GM20000 (cell line): ENCODE measurements at regions not wholly inside any gene's neighbourhood (a gene's known extent, or its start where the extent isn't known, plus 50 kb on each side); places are given as distances from the start of the nearest gene placed in this dataset.

ENCODE experiments used
- DNase-seq: peaks from one replicate; pipeline ENCODE4 v3.0.0; 2012; ENCODE audit warnings: low spot score
- CTCF ChIP-seq: IDR thresholded peaks from 2 replicates; pipeline ENCODE4 v1.5.1; 2012; ENCODE audit warnings: mild to moderate bottlenecking, control low read depth; ENCODE audit errors: extremely low read depth, missing control alignments

DNA sequence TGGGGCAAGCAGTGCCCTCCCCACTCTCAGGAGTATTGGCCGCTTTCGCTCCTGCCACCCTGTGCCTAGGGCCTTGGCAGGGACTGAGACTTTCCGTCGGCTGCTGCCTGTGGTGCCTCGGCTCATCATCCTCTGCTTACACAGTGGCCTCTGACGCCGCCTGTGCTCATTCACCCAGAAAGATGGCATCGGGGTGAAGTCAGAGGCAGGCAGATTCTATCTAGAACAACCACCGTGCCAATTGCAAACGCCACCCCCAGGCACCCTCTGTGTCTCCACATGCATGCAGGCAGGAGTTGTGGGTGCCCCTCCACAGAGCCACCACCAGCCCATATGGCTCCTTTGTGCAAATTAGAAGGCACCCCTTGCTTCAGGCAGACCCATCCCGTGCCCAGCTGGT lies 154.2 kb upstream of the GSE1 start:
- DNase-seq = no peak
- TF ChIP-seq CTCF = no peak

DNA sequence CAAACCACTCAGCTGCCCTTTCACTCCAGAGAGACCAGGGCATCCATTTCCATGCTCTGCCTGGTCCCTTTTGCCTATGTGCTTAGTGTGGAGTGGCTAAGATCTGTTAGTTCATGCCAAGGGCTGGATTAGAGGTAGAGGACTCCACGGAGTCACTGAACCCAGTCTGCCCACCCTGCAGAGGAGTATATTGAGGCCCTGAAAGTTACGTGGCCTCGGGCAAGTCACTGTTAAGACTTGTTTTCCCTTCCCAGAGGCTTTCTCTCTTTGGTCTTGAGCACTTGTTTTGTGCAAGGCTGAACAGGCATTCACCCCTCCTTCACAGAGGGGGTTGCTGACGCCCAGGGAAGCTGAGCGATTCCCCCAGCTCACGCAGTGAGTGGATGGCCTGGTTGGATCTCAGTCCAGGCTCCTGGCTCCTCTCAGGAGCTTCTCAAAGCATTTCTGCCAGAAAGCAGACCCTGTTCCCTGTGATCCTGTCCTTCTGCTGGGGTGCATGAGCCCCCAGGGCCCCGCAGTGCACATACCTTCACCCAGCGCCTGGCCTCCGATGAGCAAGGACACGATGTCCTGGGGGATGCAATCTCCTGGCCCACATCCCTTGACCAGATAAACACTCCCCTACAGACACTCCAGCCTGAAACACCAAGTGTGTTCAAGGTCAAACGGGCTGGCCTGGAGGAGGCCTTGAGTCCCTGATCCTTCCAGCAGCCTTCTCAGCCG lies 153.4 kb upstream of the GSE1 start:
- no peak for DNase-seq
- no peak for TF ChIP-seq CTCF

DNA sequence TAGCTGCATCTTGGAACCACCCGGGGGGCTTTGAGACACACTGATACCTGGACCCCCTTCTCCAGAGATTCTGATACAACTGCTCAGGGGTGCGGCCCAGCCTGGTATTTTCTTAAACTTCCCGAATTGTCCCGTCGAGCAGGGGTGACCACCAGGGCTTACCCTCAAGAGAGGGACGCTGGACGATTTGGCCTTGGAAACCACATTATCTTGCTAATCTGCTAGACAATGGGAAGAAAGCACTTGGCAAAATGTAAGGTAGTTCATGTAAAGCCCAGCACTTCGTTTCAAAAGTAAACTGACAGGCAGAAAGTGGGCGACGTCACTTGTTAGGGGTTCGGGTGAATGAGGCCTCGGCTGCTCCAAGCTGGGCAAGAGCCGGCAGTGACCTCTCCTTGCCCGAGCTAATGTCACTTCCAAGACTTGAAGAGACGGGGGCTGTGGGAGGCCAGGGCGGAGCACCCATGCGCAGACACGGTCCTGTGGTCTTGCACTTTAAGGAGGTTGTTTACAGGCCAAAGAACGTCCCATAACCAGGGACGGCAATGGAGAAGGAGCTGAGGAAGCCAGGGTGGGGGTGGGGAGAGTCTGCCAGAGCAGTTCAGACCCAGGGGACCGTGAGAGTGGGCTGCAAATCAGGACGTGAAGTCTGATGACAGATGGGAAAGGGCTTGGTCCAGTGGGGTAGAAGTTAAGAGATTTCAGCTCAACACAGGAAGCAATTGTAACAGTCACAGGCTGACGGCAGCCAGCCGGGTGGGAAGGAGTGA lies 152.7 kb upstream of the GSE1 start:
- DNase-seq = no peak
- TF ChIP-seq CTCF = no peak

- DNase-seq = no peak
- no peak for TF ChIP-seq CTCF
Observed at GRCh38 chr16:85461022-85461813, 151.9 kb upstream of the GSE1 start.

- no peak for TF ChIP-seq CTCF
- DNase-seq = no peak
Observed at GRCh38 chr16:85461814-85462713, 151.1 kb upstream of the GSE1 start.

- TF ChIP-seq CTCF = no peak
- no peak for DNase-seq
Observed at GRCh38 chr16:85462714-85463611, 150.2 kb upstream of the GSE1 start.
